HT-29 (cell line): ENCODE measurements at regions not wholly inside any gene's neighbourhood (a gene's known extent, or its start where the extent isn't known, plus 50 kb on each side); places are given as distances from the start of the nearest gene placed in this dataset.
"Not testable (repeated sequence)": the region's sequence is repeated elsewhere in the genome, so short reads cannot be mapped to it uniquely, and the experiment has no call there.

Source experiments
- DNase-seq: peaks from one replicate; pipeline ENCODE4 v3.0.0-alpha.2; 2015; ENCODE audit warnings: low spot score

DNA sequence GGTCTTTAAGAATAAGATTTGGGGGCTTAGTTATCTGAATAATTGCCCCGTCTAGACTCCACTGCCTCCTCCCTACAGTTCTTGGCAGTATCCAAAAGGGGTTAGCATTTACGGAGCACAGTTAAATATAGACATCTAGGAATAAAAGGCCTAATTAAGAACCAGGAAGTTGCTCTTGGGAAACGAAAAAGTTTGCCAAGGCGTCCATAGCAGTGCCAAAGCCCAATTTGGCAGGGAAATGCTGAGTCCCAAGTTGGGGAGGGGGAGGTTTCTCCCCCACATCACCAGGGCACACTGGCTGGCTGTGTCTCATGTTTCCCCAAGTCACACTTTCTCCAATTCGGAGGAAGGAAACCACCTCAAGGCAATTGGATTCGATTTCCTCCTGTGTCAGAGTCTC, 338.7 kb downstream of the FBXW7 start:
- no peak for DNase-seq

DNA sequence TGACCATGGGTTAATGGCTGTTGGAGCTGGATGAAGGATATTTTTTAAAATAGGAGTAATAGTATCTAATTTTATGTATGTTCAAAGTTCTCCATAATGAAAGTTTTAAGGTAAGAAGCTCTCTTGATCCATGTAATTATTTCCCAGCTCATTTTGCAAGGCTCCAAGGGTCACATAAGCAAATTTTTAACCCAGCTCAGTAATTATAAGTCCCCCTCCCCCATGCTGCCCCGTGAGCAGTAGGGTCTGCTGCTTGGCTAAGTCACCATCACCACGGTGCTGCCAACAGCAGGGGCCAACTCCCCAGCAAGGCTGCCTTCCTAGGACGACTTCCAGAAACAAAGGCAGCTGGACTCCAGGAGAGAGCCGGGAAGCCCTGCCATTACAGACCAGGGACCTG, 340.0 kb downstream of the FBXW7 start:
- DNase-seq = no peak

DNA sequence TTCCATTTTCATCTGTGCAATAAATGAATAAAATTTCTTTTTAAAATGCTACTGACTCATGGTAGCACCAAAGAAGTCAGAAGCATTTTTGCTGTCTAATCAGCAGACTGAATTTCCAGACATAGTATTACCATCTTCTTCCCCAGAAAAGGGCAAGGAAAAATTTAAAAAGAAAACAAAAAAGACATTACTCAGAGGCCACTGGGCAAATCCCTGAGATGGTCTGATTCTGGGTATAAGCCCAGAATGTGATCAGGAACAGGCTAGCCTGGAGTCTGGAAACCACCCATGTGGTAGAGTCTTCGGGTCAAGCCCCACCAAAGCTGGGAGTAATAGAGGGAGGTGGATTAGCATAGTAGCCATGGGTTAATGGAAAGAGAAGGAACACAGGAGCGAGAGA, 342.8 kb downstream of the FBXW7 start:
- DNase-seq = no peak

DNA sequence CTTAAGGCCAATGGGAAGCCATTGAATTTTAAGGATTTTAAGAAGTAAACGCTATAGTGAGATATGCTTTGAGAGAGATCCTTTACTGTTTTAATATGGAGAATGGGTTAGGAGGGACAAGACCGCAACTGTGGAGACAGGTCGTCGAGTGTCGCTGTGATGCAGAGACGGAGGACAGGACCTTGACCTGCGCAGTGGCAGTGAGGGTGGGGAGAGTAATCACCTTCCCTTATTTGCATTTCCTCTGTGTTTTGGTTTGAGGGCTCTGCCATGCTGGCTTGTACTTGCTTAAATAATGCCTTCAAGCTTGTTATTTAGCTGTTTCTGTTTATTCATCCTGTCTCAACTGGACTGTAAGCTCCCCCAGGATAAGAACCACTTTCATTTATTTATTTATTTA, 345.0 kb downstream of the FBXW7 start:
- no peak for DNase-seq

DNA sequence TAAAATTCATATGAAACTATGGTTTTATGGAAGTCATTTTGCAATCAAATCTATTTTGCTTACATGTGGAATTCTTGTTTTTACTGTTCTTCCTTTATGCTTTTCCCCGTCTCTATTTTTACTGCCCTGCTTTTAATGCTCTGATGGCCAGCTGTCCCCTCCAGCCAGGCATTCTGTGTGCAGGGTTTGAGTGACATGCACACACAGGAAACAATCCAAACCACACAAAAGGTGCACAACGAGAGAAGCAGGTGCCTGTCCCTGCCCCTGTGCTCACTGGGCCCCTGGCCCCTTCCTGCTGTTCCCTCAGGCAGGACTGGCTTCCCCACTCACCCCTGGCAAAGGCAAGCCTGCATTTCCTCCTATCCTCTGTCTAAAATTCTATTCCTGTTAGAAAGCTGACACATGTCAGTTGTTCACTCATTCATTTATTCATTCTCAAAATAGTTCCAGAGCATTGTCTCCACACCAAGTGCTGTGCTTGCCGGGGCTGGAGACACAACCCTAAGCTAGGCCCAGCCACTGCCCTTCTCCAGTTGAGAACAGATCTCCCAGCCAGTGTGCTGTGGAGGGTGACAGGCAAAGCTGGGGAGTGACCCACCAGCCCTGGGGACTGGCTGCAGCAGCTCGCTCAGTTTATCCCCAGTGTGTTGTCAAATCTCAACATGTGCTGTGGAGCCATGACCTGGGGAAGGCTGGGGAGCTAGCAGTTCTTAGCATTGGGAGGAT, 346.3 kb downstream of the FBXW7 start:
- no peak for DNase-seq

DNA sequence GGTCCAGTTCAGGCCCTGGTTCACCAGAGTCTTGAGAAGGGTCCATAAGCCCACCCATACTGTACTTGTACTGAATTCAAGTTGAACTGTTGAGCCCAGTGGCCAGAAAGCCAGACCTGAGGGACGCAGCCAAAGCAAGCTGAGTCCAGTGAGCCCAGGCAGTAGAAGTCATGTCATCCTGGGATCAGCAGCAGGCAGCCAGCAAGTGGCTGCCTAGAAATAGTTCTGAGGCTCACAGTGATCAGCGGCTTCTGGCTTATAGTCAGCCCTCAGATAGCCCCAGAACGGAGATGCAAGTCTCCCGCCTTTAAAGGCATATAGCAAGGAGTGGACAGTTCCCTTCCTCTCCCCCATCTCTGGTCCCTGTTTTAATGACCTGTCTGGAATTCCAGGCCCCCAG, 347.1 kb downstream of the FBXW7 start:
- DNase-seq = no peak

DNA sequence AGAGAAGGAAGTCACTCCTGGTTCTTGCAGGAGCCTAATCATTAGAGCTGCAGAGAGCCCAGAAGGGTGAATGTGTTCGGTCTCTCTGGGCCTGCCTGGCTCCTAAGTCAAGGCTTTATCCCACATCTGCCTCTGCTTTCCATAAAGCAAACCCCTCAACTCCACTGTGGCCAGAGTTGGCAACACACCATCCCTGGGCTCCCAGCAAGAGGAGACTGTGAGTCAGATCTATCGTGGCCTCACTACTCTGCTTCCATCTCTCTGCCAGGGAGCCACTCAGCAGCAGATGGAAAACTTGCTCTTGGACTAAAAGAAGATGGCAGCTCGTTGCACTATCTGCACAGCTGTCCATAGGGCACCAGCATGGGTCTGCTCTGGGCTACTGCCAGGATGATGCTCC, 348.2 kb downstream of the FBXW7 start:
- DNase-seq = no peak

DNA sequence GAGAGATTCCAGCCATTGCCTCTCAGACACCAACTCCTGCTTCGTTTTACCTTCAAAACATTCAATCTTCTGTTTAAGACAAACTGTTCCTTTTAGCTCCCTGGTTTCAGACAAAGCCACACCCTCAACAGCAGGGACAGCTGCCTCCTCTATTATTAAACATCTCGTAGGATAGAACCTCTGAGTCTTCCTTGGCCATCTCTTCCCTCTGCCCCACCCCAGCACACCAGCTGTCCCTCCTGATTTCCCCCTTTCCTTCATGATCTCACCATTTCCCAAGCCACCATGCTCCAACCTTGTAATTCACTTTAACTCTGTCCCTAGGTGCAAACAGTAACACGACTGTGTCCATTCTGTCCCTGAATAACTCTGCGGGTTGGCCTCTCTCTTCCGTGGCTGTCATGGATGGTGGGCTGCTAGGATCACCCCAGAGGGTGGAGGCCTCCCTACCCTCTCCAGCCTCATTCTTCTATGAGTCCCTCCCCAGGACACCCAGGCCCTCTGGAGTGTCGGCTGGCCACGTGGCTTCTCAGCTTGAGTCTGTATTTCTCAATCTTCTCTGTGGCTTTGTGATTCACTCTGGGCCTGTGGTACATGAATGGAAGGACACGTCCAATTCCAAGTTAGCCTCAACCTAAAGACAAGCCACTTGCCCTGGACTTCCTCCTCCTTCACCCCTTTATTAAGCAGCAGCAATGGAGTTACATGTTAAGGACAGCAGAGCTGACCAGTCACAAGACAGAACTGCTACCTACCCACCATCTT, 349.9 kb downstream of the FBXW7 start:
- no peak for DNase-seq

DNA sequence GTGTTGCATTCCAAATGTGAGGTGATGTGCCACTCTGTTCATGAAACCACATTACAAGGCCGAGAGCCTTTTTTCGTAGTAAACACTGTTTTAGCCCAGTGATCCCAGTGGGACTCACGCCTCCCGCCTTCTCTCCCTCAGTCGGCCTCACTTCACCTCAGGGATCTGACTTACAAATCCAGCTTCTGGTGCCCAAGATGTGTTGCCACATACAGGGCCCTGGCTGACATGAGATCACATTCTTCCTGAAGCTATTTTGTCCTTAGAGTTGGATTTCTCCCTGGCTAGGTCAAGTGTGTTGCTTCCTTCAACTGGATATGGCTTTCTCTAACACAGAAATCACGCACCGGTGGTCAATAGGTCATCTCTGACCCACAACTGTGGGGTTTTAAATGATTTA, 354.7 kb downstream of the FBXW7 start:
- no peak for DNase-seq

DNA sequence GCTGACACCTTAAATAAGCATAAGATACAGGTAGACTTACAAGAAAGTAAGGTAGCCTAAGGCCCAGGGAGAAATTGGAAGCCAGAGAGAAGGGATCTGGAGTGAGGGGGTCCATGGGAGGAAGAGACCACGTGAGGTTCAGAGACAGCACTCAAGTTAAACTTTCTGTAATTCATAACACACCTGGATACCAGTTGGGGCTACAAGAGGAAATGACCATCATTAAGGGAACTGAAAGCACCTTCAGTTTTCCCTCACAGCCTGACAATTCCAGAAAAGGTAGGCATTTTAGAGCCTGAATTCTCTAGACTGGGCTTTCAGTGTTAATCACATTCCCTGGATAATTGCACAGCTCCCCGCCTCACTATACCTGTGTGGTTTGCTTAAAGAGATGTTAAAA, 355.5 kb downstream of the FBXW7 start:
- DNase-seq = no peak

DNA sequence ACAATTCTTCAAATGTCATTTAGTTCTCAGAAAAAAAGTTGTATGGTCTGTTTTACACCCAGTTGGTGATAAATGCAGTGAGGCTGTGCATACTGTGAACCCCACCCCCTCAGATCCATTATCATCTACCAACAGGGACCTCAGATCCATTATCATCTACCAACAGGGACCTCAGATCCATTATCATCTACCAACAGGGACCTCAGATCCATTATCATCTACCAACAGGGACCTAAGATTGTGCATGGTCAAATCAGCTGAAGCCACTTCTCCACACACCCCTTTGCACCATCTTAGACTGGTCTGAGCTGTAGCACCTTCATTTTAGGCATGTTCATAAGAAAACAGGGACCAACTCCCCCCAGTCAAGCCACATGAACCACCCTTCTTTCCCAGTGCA, 358.4 kb downstream of the FBXW7 start:
- DNase-seq = not testable (repeated sequence)

DNA sequence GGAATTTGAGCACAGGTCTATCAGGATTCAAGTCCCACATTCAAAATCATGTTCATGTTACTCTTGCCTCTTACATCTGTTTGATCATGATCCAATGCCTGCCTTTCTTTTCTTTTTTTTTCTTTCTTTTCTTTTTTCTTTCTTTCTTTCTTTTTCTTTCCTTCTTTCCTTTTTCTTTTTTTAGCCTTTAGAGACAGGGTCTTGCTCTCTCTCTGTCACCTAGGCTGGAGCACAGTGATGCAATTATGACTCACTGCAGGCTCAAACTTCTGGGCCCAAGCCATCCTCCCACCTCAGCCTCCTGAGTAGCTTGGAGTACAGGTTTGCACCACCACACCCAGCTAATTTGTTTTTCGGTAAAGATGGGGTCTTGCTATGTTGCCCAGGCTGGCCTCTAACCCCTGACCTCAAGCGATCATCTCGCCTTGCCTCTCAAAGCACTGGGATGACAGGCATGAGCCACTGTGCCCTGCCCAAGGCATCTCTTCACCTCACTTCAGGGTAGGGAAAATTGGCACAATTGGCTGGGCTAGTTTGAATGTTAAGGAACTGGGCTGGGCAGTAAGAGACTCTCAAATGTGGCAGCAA, 359.2 kb downstream of the FBXW7 start:
- no peak for DNase-seq

DNA sequence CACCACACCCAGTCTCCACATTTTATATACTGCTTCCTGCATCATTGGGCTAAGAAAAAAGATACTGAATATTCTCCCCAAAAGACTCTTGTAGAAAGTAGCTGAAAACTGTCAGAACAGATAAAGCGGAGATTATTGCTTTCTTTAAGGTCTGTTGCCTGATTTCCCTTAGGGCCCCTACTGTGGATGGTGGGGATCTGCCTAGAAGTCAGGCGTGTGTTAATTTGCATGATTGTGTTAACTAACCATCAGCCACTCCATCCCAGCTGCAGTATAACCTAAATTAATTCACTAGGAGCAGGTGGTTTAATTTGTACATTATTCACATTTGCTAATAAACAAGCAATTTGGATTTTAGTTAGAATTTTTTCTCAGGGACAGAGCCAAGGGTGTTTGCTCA, 360.3 kb downstream of the FBXW7 start:
- DNase-seq = no peak

DNA sequence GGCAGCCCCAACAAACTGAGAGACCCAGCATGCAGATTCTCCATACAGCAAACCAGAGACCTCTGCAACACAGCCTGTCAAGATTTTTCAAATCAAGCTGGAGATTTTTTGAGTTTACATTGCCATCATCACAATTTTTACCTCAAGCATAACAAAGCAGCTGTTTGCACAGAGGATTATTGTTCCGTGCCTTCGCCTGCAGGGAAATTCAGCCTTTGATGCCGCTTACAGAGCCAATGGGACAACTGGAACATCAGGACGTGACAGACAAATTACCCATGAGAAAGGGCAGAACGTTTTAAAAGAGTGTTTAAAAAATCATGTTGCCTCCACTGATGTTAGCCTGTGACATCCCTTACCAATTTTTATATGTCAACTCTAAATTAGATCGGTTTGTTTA, 363.7 kb downstream of the FBXW7 start:
- DNase-seq = no peak

DNA sequence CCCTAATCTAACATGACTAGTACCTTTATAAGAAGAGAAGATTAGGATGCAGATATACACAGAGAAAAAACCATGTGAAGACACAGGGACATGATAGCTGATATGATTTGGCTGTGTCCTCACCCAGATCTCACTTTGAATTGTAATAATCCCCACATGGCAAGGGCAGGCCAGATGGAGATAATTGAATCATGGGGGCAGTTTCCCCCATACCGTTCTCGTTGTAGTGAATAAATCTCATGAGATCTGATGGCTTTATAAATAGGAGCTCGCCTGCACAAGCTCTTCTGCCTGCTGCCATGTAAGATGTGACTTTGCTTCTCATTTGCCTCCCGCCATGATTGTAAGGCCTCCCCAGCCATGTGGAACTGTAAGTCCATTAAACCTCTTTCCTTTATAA, 364.3 kb downstream of the FBXW7 start:
- no peak for DNase-seq

DNA sequence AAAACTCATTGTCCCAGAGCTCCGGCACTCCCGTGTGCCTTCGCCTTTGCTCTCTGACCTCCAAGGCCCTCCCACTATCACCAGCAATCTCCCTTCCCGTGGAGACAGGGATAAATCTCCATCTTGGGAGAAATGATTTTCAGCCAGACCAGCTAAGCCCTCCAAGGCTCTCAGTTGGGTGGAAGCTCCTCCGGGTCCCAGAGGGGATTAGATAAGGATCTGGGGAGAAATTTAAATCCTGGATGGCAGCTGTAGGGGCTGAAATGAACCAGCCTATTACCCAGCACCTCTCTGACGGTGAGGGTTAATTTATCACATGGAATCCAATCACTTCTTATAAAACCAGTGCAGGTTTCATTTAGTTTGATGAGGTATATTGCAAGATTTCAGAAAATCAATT, 366.2 kb downstream of the FBXW7 start:
- DNase-seq = no peak

DNA sequence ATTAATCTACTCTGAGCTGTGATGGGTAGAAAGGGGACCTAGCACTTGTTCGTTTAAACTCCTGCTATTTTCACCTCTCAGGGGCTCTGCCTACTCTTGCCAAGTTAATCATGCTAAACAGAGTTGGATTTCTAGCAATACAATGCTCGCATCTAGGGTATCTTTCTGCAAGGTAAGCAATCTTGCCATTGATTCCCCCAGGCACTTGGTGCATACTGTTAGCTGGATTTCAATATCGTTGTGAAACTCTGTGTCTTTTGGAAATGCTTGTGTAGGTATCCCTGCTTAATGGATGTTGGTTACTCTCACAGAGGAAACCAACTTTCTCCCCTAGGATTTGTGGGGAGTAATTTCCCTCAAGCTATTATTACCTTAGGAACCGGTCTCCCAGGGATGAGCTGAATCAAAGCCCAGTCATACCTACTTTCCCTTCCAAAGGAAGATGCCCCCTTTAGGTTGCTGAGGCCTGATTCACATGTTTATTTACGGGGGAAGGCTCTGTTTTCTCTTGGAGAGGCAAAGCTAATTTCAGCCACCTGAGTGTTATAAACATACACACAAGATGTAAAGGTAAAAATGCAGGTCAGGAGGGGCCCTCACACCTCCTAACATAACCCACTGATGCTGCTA, 366.8 kb downstream of the FBXW7 start:
- DNase-seq = no peak

DNA sequence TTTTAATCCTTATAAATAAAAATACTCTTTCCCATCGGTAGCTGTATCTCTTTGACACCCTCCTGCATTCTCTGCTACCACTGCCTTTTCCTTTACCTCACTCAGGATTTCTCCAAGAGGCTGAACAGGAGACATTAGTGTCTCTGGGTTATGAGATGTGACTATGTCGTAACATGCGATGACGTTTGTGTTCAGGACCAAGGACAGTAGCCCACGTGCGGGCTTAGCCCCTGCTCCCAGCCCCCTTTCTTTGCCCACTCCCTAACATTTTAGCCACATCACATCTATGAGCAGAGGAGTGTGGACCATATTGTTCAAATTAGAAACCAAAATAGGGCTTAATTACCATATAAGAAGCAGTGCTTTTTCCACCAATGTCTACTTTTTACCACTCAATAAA, 369.3 kb downstream of the FBXW7 start:
- no peak for DNase-seq

DNA sequence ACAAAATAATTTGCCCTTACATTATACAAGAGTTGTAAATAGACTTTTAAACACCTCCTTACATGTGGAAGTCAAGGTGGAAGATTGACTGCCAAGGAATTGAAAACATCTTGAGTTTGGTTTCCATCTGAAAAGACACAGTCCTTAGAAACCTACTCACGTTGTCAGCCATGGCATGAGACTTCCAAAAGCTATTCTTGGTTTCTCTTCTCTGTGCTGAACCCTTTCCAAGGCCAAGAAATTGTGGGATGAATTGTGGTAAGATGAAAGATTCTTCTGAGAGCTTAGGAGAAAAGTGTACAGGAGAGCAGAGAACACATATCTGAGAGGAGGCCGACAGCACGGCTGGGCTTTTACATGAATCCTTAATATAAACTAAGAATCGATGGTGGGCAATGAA, 370.0 kb downstream of the FBXW7 start:
- DNase-seq = no peak

DNA sequence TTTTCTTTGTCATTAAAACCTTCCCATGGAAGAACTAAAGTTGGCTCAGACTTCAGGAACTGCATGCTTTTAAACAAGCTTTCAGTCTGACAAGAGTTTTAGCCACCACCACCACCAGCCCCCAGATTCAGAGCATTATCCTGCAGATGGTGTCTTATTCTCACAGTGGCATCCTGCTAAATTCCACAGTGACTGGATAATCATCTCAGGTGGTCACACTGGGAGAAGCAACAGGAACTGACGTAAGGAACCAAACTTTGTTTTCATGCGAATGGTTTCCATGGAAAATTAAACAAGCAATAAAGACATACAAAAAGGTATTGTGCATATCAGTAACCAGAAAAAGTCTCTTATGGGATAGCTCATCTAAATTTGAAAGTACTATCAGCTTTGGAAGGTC, 370.7 kb downstream of the FBXW7 start:
- no peak for DNase-seq

DNA sequence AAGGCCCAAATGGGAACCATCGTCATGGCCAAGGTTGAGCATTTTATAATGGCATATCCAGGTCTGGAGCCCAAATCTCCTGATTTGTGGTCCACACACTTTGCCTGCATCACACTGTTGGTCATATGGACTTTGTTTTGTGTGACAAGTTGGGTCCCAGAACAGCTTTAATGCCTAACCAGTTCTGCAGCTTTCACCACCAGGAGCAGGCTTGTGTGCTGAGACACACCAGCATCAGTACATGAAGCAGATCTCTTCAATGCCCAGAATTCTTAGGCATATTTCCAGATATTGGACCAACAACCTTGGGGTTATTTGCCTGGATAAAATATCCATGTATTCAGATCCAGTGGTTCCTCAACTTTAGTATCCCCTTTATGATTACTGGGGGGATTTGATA, 371.3 kb downstream of the FBXW7 start:
- DNase-seq = no peak

DNA sequence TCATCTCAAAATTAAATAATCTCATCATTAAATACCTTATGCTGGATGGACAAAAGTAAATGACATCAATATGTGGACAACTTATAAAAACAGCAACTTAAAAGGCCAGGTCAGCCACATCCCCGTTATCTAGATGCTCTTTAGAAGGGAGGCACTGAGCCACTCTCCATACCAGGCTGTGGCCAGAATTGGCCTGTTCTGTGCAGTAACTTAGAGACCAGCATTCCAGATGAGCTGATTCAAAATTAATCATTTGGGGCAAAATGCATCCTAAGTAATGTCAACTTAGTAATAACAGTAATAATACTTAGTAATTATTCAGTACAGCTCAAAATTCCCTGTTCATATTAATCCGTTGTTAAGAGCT, 373.6 kb downstream of the FBXW7 start:
- no peak for DNase-seq
